H9 (cell line): ENCODE measurements at regions not wholly inside any gene's neighbourhood (a gene's known extent, or its start where the extent isn't known, plus 50 kb on each side); places are given as distances from the start of the nearest gene placed in this dataset.

Experiments
- DNase-seq: peaks from one replicate; pipeline ENCODE4 v3.0.0-alpha.2; 2017
- H2AFZ ChIP-seq: one replicate; pipeline ENCODE4 v1.6.1; 2013; ENCODE audit warnings: mild to moderate bottlenecking, low read length, control low read depth, moderate library complexity
- H2AK5ac ChIP-seq: 2 replicates; pipeline ENCODE4 v1.6.1; 2013; ENCODE audit warnings: low read length, control low read depth, mixed read lengths; ENCODE audit not compliant: insufficient read length
- H2BK120ac ChIP-seq: one replicate; pipeline ENCODE4 v1.6.1; 2013; ENCODE audit warnings: low read depth, mild to moderate bottlenecking, low read length, control low read depth, inconsistent platforms; ENCODE audit not compliant: poor library complexity, severe bottlenecking
- H2BK12ac ChIP-seq: 2 replicates; pipeline ENCODE4 v1.6.1; 2013; ENCODE audit warnings: low read length, control low read depth, mixed read lengths, low read depth; ENCODE audit not compliant: insufficient read length
- H2BK15ac ChIP-seq: 2 replicates; pipeline ENCODE4 v1.6.1; 2013; ENCODE audit warnings: low read depth, low read length, control low read depth
- H2BK20ac ChIP-seq: one replicate; pipeline ENCODE4 v1.6.1; 2013; ENCODE audit warnings: low read depth, mild to moderate bottlenecking, low read length, control low read depth, inconsistent platforms; ENCODE audit not compliant: poor library complexity, severe bottlenecking
- H2BK5ac ChIP-seq: 2 replicates; pipeline ENCODE4 v1.6.1; 2013; ENCODE audit warnings: low read length, control low read depth, mixed read lengths; ENCODE audit not compliant: insufficient read length
- H3K14ac ChIP-seq: 2 replicates; pipeline ENCODE4 v1.6.1; 2013; ENCODE audit warnings: low read length, control low read depth; ENCODE audit not compliant: insufficient read depth
- H3K18ac ChIP-seq: 2 replicates; pipeline ENCODE4 v1.6.1; 2013; ENCODE audit warnings: low read depth, mild to moderate bottlenecking, mixed read lengths, low read length, control low read depth; ENCODE audit not compliant: insufficient read length
- H3K23ac ChIP-seq: 2 replicates; pipeline ENCODE4 v1.6.1; 2013; ENCODE audit warnings: low read length, control low read depth, mixed read lengths, low read depth; ENCODE audit not compliant: insufficient read length
- H3K23me2 ChIP-seq: 2 replicates; pipeline ENCODE4 v1.6.1; 2013; ENCODE audit warnings: low read depth, mild to moderate bottlenecking, mixed read lengths, low read length, control low read depth; ENCODE audit not compliant: insufficient read length, poor library complexity, severe bottlenecking
- H3K27ac ChIP-seq: 2 replicates; pipeline ENCODE4 v1.5.1; 2013; ENCODE audit warnings: low read length, control low read depth, mixed read lengths, low read depth; ENCODE audit not compliant: insufficient read length
- H3K27me3 ChIP-seq: 2 replicates; pipeline ENCODE4 v1.6.1; 2013; ENCODE audit warnings: low read length, control low read depth, inconsistent platforms; ENCODE audit not compliant: insufficient read depth
- H3K4ac ChIP-seq: 2 replicates; pipeline ENCODE4 v1.6.1; 2013; ENCODE audit warnings: low read depth, mild to moderate bottlenecking, control low read depth, inconsistent platforms, low read length, moderate library complexity
- H3K4me1 ChIP-seq: 2 replicates; pipeline ENCODE4 v1.6.1; 2013; ENCODE audit warnings: low read length, control low read depth, inconsistent platforms; ENCODE audit not compliant: insufficient read depth
- H3K4me2 ChIP-seq: 2 replicates; pipeline ENCODE4 v1.6.1; 2013; ENCODE audit warnings: low read length, control low read depth, mixed read lengths; ENCODE audit not compliant: insufficient read length, insufficient read depth
- H3K56ac ChIP-seq: 2 replicates; pipeline ENCODE4 v1.6.1; 2013; ENCODE audit warnings: low read depth, mild to moderate bottlenecking, mixed read lengths, low read length, control low read depth; ENCODE audit not compliant: insufficient read length
- H3K79me1 ChIP-seq: 2 replicates; pipeline ENCODE4 v1.6.1; 2013; ENCODE audit warnings: low read depth, mild to moderate bottlenecking, moderate library complexity, low read length, control low read depth, inconsistent platforms; ENCODE audit not compliant: insufficient read depth, poor library complexity, severe bottlenecking
- H3K79me2 ChIP-seq: 2 replicates; pipeline ENCODE4 v1.6.1; 2013; ENCODE audit warnings: low read length, control low read depth, inconsistent platforms; ENCODE audit not compliant: insufficient read depth
- H3K9ac ChIP-seq: 2 replicates; pipeline ENCODE4 v1.6.1; 2013; ENCODE audit warnings: low read length, control low read depth, mixed read lengths; ENCODE audit not compliant: insufficient read length; ENCODE audit errors: extremely low read depth
- H3K9me3 ChIP-seq: one replicate; pipeline ENCODE4 v1.6.1; 2013; ENCODE audit warnings: low read depth, low read length, inconsistent platforms; ENCODE audit not compliant: control insufficient read depth
- H3T11ph ChIP-seq: one replicate; pipeline ENCODE4 v1.6.1; 2013; ENCODE audit warnings: mild to moderate bottlenecking, low read length, control low read depth, inconsistent platforms
- H4K20me1 ChIP-seq: one replicate; pipeline ENCODE4 v1.6.1; 2013; ENCODE audit not compliant: control insufficient read depth, insufficient read length, insufficient read depth
- H4K5ac ChIP-seq: 2 replicates; pipeline ENCODE4 v1.6.1; 2013; ENCODE audit warnings: low read depth, mild to moderate bottlenecking, mixed read lengths, low read length, control low read depth; ENCODE audit not compliant: insufficient read length
- H4K8ac ChIP-seq: replicated peaks from 2 replicates; pipeline ENCODE4 v1.6.1; 2013; ENCODE audit warnings: low read length, control low read depth, mixed read lengths, low read depth; ENCODE audit not compliant: insufficient read length
- H4K91ac ChIP-seq: 2 replicates; pipeline ENCODE4 v1.6.1; 2013; ENCODE audit warnings: low read depth, mild to moderate bottlenecking, moderate library complexity, mixed read lengths, low read length, control low read depth; ENCODE audit not compliant: insufficient read length
- H3K27ac Mint-ChIP-seq, 3 experiments: 2 replicates in 2 of 3; 3 replicates in 1 of 3; pipeline ENCODE4 v1.8.0; 2020 to 2021; ENCODE audit warnings: mixed read lengths in 3 of 3, mild to moderate bottlenecking in 1 of 3, moderate library complexity in 1 of 3
- H3K27me3 Mint-ChIP-seq: 2 replicates; pipeline ENCODE4 v1.8.0; 2021; ENCODE audit warnings: low read depth, mild to moderate bottlenecking, moderate library complexity, mixed read lengths
- H3K36me3 Mint-ChIP-seq, 3 experiments: 2 replicates in 2 of 3; 3 replicates in 1 of 3; pipeline ENCODE4 v1.8.0; 2020 to 2021; ENCODE audit warnings: low read depth in 3 of 3, mixed read lengths in 3 of 3; ENCODE audit not compliant: insufficient read depth in 1 of 3
- H3K4me1 Mint-ChIP-seq, 2 experiments: 2 replicates each; pipeline ENCODE4 v1.8.0; 2020; ENCODE audit warnings: mixed read lengths in 2 of 2
- H3K4me3 Mint-ChIP-seq, 2 experiments: 2 replicates in 1 of 2; 3 replicates in 1 of 2; pipeline ENCODE4 v1.8.0; 2020 to 2021; ENCODE audit warnings: mild to moderate bottlenecking in 2 of 2, mixed read lengths in 2 of 2, moderate library complexity in 1 of 2
- H3K9me3 Mint-ChIP-seq, 2 experiments: 2 replicates in 1 of 2; 3 replicates in 1 of 2; pipeline ENCODE4 v1.8.0; 2020; ENCODE audit warnings: mild to moderate bottlenecking in 2 of 2, mixed read lengths in 2 of 2, moderate library complexity in 1 of 2
- CTCF ChIP-seq: fragments of 200-600 bp; sonication (generic); conservative IDR thresholded peaks from 3 replicates; pipeline ENCODE4 v1.8.0; 2021; ENCODE audit warnings: antibody characterized with exemption, mild to moderate bottlenecking
- WGBS: extraction: QIAGEN DNeasy Blood & Tissue Kit; methylation state at CpG from one replicate; pipeline ENCODE4 v1.1.7; 2013; ENCODE audit warnings: missing lambda C conversion rate, low lambda C conversion rate, mixed read lengths; ENCODE audit not compliant: insufficient read length; ENCODE audit errors: extremely low coverage; 5-methylcytosine and 5-hydroxymethylcytosine counted together

GRCh38 chr10:78298835-78299234, 265.2 kb downstream of the RPS24 start:
- Histone ChIP-seq H3K56ac (no peak overlapping the region), H3K4ac (no peak overlapping the region), H4K91ac (no peak overlapping the region), H3K4me2 (no peak overlapping the region), H2BK5ac (no peak overlapping the region), H3K23ac (no peak overlapping the region), H2AFZ (no peak overlapping the region), H2BK12ac (no peak overlapping the region), H2BK120ac (no peak overlapping the region), H3K79me1 (no peaks in the 10 kb centered on the region), H2AK5ac (no peak overlapping the region), H4K8ac (no peak overlapping the region), H3K27me3 (no peaks in the 10 kb centered on the region), H3K18ac (no peak overlapping the region), H3K14ac (no peak overlapping the region), H2BK20ac (no peak overlapping the region), H3K27ac (no peak overlapping the region), H3K23me2 (no peaks in the 10 kb centered on the region), H3K9ac (no peak overlapping the region), H2BK15ac (no peak overlapping the region), H3K9me3 (no peaks in the 10 kb centered on the region), H4K20me1 (no peaks in the 10 kb centered on the region), H4K5ac (no peak overlapping the region), H3K4me1 (peaks cover 2% of the 10 kb centered on the region; the same call in 1 of the 2 replicates), H3T11ph (no peak overlapping the region), H3K79me2 (no peaks in the 10 kb centered on the region)
- no CpG with 5 or more reads among the region's 7 CpGs for WGBS
- no peak for TF ChIP-seq CTCF
- peaks cover 7% of the 10 kb centered on the region for H3K27me3 Mint-ChIP-seq
- peak overlapping the region in 1 of 3 experiments; percentile 66; a peak in 1 of 7 replicates for H3K27ac Mint-ChIP-seq
- no peak overlapping the region for H3K4me3 Mint-ChIP-seq
- H3K4me1 Mint-ChIP-seq: peaks cover 26 to 34% of the 10 kb centered on the region in 2 experiments
- DNase-seq: no peak
- H3K9me3 Mint-ChIP-seq: no peaks in the 10 kb centered on the region; a peak in 1 of 5 replicates
- no peaks in the 10 kb centered on the region for H3K36me3 Mint-ChIP-seq
